HuH-7 (cell line): ENCODE measurements at regions not wholly inside any gene's neighbourhood (a gene's known extent, or its start where the extent isn't known, plus 50 kb on each side); places are given as distances from the start of the nearest gene placed in this dataset.

Experiments
- DNase-seq: peaks from one replicate; pipeline ENCODE4 v3.0.0; 2011; ENCODE audit warnings: low spot score

- no peak for DNase-seq
Observed at GRCh38 chr3:177569193-177569592, 371.9 kb upstream of the TBL1XR1 start.

GRCh38 chr3:177569875-177570657 is 372.8 kb upstream of the TBL1XR1 start:
- DNase-seq, result no peak

- no peak for DNase-seq
Observed at GRCh38 chr3:177571271-177571943, 374.1 kb upstream of the TBL1XR1 start.

- DNase-seq, result no peak
Observed at GRCh38 chr3:177571944-177572315, 374.6 kb upstream of the TBL1XR1 start.

- DNase-seq, result peak; percentile 69
Observed at GRCh38 chr3:177574222-177574856, 377.1 kb upstream of the TBL1XR1 start.

GRCh38 chr3:177576746-177577145 is 379.5 kb upstream of the TBL1XR1 start:
- no peak for DNase-seq

GRCh38 chr3:177578488-177578887 is 381.2 kb upstream of the TBL1XR1 start:
- DNase-seq, result no peak

- DNase-seq, result no peak
Observed at GRCh38 chr3:177579419-177579818, 382.1 kb upstream of the TBL1XR1 start.

GRCh38 chr3:177580437-177580836 is 383.2 kb upstream of the TBL1XR1 start:
- no peak for DNase-seq

GRCh38 chr3:177585271-177585670 is 388.0 kb upstream of the TBL1XR1 start:
- no peak for DNase-seq

- DNase-seq, result no peak
Observed at GRCh38 chr3:177589041-177589650, 391.9 kb upstream of the TBL1XR1 start.

GRCh38 chr3:177589911-177590381 is 392.7 kb upstream of the TBL1XR1 start:
- DNase-seq, result no peak

- no peak for DNase-seq
Observed at GRCh38 chr3:177590826-177591225, 393.5 kb upstream of the TBL1XR1 start.

- no peak for DNase-seq
Observed at GRCh38 chr3:177591379-177591778, 394.1 kb upstream of the TBL1XR1 start.

- no peak for DNase-seq
Observed at GRCh38 chr3:177594096-177594495, 396.8 kb upstream of the TBL1XR1 start.

GRCh38 chr3:177595530-177596188 is 398.4 kb upstream of the TBL1XR1 start:
- DNase-seq, result no peak

- DNase-seq, result no peak
Observed at GRCh38 chr3:177596248-177596815, 399.1 kb upstream of the TBL1XR1 start.

GRCh38 chr3:177596816-177597271 is 399.6 kb upstream of the TBL1XR1 start:
- DNase-seq, result no peak

GRCh38 chr3:177597311-177598096 is 400.2 kb upstream of the TBL1XR1 start:
- no peak for DNase-seq

GRCh38 chr3:177598097-177598833 is 401.0 kb upstream of the TBL1XR1 start:
- no peak for DNase-seq
